ENCODE measurements at regions not wholly inside any gene's neighbourhood (a gene's known extent, or its start where the extent isn't known, plus 50 kb on each side); places are given as distances from the start of the nearest gene placed in this dataset.

DNA sequence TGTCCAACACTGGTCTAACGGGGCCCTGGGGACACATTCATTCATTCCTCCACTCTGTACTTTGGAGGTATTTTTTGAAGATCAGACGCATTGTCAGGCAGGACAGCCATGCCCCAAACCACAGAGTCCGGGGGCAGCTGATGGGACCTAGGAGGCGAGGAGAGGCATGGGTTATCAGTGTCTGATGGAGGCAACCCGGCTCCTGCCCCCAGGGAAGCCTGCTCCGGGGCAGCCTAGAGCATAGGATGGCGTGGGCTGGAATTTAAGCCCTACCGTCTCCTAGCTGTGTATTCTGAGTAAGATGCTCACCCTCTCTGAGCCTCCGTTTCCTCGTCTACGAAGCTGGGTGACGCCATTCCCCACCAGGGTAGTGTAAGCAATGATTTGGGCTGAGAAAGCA lies 55.4 kb upstream of the ELN start:
- TF ChIP-seq CTCF (IDR thresholded peaks at IDR 0.05) (no peak), ZFX (IDR thresholded peaks at IDR 0.05; ENCODE audit: borderline replicate concordance) (no peak)

All from 22Rv1 (cell line).